Hematopoietic multipotent progenitor cell treated with erythropoietin and hydrocortisone succinate and interleukin-3 and kit ligand, for 17 days (in vitro differentiated cells): ENCODE measurements at regions not wholly inside any gene's neighbourhood (a gene's known extent, or its start where the extent isn't known, plus 50 kb on each side); places are given as distances from the start of the nearest gene placed in this dataset.
"Not testable (repeated sequence)": the region's sequence is repeated elsewhere in the genome, so short reads cannot be mapped to it uniquely, and the experiment has no call there.

Source experiments
- DNase-seq: peaks from one replicate; pipeline ENCODE4 v3.0.0-alpha.2; 2015; ENCODE audit warnings: low spot score

DNA sequence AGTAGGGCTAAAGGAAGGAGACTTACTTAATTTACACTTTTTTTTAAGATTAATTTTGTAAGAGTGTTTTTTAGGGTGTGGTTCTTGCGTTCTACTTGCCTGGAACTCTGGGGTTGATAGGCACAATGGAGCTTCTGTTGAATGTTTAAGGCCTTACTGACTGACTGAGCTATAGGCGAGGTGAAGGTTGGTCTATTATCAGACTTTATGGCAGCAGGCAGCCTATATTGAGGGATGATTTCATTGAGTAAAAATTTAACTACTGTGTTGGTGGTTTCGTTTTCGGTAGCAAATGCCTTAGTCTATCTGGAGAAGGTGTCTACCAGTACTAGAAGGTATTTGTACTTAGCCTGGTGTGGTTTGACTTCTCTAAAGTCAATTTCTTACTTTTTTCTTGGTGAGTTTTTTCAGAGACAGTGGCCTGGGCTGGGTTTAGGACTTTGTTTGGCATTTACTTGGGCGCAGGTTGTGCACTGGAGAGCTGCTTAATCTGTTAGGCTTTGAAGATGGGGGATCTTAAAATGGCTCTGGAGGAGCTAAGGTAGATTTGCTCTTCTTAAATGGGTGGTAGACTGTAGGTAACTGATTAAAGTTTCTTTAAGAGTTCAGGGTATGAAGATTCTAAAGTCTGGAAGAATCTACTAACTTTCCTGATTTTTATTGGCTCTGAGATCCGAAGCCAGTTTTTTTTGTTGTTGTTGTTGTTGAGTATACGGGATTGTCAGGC, 164.5 kb upstream of the CCZ1B start:
- not testable (repeated sequence) for DNase-seq

DNA sequence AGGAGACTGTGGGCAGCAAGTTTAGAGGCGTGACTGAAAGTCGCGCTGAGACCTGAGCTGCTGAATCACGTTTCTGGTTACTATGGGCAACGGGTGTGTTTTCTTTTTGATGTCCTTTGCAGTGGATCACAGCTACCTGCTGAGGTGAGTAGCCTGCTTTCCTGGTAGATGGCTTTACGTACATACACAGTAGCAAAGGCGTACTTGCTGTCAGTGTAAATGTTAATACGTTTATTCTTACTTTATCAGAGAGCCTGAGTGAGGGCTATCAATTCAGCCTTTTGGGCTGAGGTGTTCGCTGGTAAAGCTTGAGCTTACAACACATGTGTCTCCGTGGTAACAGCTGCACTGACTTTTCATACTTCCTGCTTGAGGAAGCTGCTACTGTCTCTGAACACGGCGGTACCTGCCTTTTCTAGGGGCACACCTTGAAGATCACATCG, 165.1 kb upstream of the CCZ1B start:
- peak; percentile 39 for DNase-seq

DNA sequence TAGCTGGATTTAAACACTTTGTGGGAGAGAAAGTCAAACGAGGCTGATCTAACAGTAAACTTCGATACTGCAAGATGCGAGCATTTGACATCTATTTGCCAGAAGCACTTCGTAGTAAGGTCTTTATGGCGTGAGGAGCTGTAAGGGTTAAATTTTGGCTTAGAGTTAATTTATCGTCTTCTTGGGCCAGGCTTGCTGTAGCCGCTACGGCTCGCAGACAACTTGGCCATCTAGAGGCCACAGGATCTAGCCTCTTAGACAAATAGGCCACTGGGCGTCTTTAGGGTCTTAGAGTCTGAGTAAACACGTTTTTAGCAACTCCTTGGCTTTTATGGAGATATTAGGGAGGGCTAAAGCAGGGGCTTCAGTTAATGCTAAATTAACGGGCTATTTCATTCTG, 165.6 kb upstream of the CCZ1B start:
- DNase-seq: not testable (repeated sequence)

DNA sequence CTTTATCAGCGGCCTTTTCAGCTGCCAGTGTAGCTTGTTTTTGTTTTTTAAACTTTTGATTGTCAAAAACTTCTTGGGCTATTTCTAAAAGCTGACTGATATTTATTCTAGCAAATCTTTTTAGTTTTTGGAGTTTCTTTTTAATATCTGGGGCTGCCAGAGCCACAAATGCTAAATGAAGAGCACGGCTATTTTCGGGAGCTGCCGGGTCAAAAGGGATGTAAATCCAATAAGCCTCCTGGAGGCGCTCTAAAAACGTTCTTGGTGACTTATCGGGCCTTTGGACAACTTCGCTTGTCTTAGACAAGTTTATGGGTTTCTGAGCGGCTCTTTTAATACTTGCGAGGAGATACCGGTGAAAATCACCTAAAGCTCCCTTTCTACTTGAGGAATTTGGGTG, 166.1 kb upstream of the CCZ1B start:
- not testable (repeated sequence) for DNase-seq

DNA sequence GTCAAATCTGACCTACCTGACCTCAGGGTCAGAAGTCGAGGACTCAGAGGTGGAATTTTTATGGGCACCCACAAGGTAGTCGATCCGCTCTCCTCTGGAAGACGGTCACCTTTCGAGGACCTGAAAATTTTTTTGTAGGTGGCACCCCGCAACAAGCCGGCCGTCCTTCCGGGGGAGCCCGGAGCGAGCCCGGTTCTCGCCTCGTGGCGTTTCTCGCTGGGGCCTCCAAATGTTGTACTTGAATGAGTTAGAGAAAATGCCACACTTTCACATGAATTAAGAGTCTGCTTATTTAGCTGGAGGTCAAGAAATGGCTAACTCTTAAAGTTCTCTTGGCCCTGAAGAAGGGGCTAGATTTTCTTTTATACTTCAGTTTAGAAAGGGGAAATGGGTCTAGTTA, 169.0 kb upstream of the CCZ1B start:
- DNase-seq: not testable (repeated sequence)

DNA sequence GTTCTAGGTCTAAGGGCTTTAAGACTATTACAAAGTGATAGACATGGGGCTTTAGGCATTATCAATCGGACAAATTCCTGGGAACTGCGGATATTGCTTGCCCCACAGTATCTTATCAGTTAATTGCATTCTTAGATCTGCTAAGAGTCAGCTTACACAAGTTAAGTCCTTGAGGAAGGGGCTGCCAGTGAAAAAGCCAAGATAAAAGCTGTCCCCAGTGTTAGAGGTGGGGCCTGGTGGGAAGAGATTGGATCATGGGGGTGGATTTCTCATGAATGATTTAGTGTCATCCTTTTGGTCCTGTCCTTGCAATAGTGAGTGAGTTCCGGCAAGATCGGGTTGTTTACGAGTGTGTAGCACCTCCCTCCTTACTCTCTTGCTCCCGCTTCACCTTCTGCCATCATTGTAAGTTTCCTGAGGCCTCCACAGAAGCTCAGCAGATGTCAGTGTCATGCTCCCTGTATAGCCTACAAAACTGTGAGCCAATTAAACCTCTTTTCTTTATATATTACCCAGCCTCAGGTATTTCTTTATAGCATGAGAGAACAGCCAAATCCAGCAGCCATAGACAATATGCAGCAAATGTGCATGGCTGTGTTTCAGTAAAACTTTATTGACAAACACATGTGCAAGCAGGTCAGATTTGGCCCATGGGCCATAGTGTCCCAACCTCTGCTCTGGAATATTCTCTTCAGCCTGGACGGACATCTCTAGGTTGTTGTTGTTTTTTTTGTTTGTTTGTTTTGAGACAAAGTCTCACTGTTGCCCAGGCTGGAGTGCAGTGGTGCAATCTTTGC, 169.6 kb upstream of the CCZ1B start:
- DNase-seq: not testable (repeated sequence)

DNA sequence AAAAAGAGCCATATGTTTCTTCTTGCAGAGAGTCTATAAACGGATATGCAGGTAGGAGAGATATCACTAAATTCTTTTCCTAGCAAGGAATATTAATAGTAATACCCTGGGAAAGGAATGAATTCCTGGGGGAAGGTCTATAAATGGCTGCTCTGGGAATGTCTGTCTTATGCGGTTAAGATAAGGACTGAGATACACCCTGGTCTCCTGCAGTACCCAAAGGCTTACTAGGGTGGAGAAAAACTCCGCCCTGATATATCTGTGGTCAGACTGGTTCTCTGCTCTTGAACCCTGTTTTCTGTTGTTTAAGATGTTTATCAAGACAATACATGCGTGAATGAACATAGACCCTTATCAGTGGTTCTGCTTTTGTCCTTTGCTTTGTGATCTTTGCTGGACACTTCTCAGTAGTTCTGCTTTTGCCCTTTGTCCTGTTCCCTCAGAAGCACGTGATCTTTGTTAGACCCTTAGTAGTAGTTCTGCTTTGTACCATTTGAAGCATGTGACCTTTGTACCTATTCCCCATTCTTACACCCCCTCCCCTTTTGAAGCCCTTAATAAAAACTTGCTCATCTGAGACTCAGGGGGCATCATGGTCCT, 173.1 kb upstream of the CCZ1B start:
- DNase-seq: not testable (repeated sequence)

DNA sequence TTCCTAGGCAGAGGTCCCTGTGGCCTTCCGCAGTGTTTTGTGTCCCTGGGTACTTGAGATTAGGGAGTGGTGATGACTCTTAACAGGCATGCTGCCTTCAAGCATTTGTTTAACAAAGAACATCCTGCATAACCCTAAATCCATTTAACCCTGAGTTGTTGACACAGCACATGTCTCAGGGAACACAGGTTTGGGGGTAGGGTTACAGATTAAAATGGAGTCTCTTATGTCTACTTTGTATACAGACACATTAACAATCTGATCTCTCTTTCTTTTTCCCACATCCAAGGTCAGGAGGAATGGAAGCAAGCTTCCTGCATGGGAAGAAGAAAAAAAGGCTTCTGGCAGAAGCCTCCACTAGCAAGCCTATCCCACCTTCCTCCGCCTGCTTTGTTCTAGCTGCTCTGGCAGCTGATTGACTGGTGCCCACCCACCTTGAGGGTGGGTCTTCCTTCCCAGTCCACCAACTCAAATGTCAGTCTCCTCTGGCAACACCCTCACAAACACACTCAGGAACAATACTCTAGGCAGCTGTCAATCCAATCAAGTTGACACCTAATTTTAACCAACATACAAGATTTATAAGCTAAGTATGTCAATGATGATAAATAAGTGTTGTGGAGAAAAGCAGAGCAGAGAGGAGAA, 176.5 kb upstream of the CCZ1B start:
- DNase-seq: no peak

DNA sequence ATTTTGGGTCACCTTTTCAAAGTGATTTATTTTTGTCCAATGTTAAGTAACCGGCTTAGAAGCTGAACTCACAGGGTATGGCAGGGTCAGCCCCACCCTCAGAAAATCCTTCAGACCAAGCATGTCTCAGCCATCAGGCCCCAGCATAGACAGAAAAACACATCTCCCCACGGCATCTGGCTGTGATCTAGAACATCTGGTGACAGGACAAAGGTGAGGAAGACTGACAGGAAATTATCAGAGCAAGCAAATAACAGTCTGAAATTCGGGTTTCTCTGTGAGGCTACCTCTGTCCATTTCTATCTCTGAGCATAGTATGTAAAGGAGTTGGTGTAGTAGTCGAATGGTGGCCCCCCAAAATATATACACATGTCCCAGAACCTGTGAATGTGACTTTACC, 177.0 kb upstream of the C1GALT1 start:
- DNase-seq: no peak

DNA sequence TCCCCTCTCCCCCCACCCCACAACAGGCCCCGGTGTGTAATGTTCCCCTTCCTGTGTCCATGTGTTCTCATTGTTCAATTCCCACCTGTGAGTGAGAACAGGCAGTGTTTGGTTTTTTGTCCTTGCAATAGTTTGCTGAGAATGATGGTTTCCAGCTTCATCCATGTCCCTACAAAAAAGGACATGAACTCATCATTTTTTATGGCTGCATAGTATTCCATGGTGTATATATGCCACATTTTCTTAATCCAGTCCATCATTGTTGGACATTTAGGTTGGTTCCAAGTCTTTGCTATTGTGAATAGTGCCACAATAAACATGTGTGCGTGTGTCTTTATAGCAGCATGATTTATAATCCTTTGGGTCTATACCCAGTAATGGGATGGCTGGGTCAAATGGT, 176.4 kb upstream of the C1GALT1 start:
- DNase-seq: not testable (repeated sequence)

DNA sequence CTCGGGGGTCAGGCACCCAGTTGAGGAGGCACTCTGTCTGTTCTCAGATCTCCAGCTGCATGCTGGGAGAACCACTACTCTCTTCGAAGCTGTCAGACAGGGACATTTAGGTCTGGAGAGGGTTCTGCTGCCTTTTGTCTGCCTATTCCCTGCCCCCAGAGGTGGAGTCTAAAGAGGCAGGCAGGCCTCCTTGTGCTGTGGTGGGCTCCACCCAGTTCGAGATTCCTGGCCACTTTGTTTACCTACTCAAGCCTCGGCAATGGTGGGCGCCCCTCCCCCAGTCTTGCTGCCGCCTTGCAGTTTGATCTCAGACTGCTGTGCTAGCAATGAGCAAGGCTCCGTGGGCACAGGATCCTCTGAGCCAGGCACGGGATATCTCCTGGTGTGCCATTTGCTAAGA, 171.1 kb upstream of the C1GALT1 start:
- DNase-seq: not testable (repeated sequence)

DNA sequence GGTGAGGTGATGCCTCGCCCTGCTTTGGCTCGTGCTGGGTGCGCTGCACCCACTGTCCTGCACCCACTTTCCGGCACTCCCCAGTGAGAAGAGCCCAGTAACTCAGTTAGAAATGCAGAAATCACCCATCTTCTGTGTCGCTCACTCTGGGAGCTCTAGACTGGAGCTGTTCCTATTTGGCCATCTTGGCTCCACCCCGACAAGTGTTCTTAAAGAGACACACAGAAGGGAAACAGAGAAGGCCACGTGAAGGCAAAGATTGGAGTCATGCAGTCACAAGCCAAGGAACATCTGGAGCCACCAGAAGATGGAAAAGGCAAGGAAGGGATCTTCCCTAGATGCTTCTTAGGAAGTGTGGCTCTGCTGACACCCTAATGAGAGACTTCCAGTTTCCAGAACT, 170.6 kb upstream of the C1GALT1 start:
- DNase-seq: not testable (repeated sequence)

DNA sequence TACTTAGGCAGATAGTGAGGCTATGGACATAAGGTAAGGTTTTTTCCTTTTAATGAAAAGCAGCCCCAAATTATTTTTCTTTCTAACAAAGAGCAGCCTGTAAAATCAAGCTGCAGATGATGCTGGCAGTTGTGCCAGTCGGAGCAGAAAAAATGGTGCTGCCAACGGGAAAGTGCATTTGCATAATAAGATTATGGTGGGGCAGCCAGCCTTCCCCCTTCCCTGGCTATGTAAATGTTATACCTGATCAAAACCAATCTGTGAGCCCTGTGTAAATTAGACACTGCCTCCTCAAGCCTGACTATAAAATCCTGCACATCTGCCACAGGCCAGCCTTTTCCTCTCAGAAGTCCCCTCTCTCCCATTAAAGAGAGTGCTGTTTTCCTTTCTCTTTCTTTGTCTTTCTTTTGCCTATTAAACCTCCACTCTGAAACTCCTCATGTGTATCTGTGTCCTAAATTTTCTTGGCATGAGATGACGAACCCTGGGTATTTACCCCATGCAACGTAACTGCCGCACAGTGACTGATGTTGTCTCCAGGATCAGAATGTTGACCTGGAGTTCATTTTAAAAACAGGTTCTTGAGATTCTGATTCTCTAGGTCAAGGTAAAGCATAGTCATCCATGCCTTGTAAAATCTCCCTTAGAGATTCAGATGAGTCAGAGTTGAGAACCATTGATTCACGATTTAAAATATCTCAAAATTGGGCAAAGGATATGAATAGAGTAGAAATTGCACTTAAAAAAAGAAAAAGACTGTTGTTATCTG, 167.3 kb upstream of the C1GALT1 start:
- DNase-seq: no peak

DNA sequence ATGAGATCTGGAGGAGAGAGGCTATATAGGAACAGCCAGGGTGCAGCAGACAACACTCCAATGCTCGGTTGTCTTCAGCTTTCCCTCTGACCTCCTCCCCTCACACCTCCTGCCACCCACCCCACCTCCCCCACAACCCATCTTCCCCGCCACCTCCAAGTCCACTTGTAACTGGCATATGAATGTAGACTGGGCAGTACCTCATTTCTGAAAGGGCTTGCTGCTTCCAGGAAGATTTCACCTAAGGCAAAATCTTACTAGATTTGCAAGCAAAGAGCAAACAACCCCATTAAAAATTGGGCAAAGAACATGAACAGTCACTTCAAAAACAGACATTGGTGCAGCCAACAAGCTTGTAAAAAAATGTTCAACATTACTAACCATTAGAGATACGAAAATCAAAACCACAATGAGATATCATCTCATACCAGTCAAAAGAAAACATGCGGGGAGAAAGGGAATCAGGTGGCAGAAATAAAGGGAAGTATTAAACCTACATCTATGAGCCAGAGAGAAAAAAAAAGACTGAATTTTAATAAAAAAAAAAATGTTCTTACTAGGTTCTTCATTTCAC, 164.6 kb upstream of the C1GALT1 start:
- no peak for DNase-seq

DNA sequence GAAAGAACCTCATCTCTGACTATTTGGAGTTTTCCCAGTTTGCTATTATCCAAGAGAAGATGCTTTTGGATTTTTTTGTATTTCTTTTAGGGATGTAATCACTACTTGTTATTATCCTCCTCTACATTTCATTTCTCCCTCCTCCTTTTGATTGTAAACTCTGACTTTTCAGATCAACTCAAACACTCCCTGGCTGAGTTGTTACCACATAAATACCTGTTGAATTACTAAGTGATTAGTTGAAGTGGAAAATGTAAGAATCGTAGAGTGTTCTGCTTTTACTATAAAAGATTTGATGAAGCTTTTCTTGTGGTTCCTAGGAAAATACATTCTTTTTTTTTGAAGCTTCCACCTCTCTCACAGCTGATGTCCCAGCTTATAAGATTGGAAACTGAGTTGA, 164.1 kb upstream of the C1GALT1 start:
- DNase-seq: no peak

DNA sequence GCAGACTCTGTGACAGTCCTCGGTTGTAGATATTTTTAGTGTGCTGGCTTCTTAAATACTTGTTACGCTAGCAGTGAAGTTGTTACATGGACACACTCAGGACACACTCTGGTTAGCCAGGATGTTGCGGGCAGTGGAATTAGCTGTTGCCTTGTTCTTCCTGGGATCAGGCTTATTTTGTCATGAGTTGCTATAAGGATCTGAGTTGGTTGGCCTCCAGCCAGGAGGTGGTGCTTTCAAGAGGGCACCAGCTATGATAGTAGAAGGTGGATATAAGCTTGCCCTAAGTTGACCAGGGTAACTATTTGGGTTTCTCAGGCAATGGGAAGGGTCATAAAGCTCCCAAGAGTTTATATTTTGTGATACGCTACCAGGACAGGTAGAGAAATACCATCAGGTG, 150.1 kb upstream of the C1GALT1 start:
- no peak for DNase-seq

DNA sequence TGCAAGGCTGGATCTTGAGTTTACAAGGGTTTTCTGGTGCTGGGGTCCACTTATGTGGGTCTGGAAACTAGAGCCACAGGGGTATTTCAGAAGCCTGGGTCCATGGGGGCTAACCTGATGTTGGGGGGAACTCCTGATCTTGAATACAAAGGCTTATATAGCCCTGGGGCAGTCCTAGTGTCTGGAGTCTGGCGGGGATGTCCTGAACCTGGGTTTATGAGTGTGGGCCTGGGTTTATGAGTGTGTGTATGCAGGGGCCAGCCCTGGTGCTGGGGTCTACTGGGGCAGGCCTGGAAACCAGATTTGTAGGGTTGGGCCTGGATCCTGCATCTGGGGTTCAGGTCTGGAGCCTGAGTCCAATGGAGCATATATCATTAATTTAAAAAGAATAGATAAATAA, 146.5 kb upstream of the C1GALT1 start:
- no peak for DNase-seq

DNA sequence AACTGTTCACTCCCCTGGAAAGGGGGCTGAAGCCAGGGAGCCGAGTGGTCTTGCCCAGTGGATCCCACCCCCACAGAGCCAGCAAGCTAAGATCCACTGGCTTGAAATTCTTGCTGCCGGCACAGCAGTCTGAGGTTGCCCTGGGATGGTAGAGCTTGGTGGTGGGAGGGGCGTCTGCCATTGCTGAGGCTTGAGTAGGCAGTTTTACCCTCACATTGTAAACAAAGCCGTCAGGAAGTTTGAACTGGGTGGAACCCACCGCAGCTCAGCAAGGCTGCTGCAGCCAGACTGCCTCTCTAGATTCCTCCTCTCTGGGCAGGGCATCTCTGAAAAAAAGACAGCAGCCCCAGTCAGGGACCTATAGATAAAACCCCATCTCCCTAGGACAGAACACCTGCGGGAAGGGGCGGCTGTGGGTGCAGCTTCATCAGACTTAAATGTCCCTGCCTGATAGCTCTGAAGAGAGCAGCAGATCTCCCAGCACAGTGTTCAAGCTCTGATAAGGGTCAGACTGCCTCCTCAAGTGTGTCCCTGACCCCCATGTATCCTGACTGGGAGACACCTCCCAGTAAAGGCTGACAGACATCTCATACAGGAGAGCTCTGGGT, 140.0 kb upstream of the C1GALT1 start:
- peak; percentile 13 for DNase-seq

DNA sequence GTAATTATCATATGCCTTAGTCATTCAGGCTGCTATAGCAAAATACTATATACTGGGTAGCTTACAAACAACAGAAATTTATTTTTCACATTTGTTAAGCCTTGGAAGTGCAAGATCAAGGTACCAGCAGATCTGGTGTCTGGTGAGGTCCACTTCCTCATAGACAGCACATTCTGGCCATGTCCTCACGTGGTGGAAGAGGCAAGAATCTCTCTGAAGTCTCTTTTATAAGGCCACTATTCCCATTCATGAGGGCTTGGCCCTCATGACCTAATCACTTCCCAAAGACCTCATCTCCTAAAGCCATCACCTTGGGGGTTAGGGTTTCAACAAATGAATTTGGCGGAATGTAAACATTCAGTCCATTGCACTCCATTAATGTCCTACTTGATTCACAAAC, 137.5 kb upstream of the C1GALT1 start:
- DNase-seq: no peak

DNA sequence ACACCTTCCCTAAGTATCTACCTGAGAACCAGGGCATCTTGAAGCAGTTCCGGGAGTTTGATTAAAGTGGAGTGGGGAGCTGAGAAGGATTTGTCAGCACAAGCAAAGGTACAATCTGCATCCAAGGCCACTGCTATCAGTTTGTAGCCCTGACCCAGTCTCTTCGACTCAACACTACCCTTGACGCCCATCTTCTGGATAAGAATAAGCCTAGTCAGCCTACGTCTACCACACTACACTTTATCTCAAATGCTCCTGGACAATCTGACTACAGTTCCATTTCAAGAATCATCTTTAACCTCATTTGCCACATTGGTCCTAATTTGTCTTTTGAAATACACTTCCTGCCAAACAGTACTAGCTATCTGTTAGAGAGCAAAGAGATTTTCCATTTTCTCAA, 134.1 kb upstream of the C1GALT1 start:
- no peak for DNase-seq
